ENCODE measurements at regions not wholly inside any gene's neighbourhood (a gene's known extent, or its start where the extent isn't known, plus 50 kb on each side); places are given as distances from the start of the nearest gene placed in this dataset.

- TF ChIP-seq EZH2phosphoT487 (IDR thresholded peaks at IDR 0.05; ENCODE audit: low read depth) (no peak), CTCF (IDR thresholded peaks at IDR 0.05; ENCODE audit: low read depth, low read length) (no peak)
- no peak overlapping the region for H3K9ac ChIP-seq (ENCODE audit: low read length)
- no peaks in the 10 kb centered on the region for H3K27me3 ChIP-seq (ENCODE audit: low read depth, low read length)
- H4K20me1 ChIP-seq (ENCODE audit: insufficient read depth, low read length), result no peaks in the 10 kb centered on the region
- no peaks in the 10 kb centered on the region for H3K79me2 ChIP-seq (ENCODE audit: low read length)
- H3K4me1 ChIP-seq (ENCODE audit: low read length), result no peaks in the 10 kb centered on the region
- H3K27ac ChIP-seq (ENCODE audit: low read length), result no peak overlapping the region
- H3K36me3 ChIP-seq (replicated peaks; ENCODE audit: low read depth, low read length), result no peaks in the 10 kb centered on the region
- no peaks in the 10 kb centered on the region for H3K9me3 ChIP-seq (ENCODE audit: insufficient read depth, low read length)
- no peak overlapping the region for H3K4me2 ChIP-seq (ENCODE audit: low read length)
- no peak overlapping the region for H3K4me3 ChIP-seq (ENCODE audit: low read length)
- no peak overlapping the region for H2AFZ ChIP-seq (ENCODE audit: low read depth, low read length)
These were observed 99.2 kb upstream of the KCNK2 start for GRCh38 chr1:214983126-214983869.

GRCh38 chr1:214989341-214989740, 93.2 kb upstream of the KCNK2 start:
- no peak overlapping the region for H2AFZ ChIP-seq (ENCODE audit: low read depth, low read length)

GRCh38 chr1:214990619-214991018, 91.9 kb upstream of the KCNK2 start:
- Histone ChIP-seq H3K9ac (ENCODE audit: low read length) (no peak overlapping the region), H4K20me1 (ENCODE audit: insufficient read depth, low read length) (no peaks in the 10 kb centered on the region), H3K4me2 (ENCODE audit: low read length) (no peak overlapping the region), H3K27me3 (ENCODE audit: low read depth, low read length) (no peaks in the 10 kb centered on the region), H3K4me3 (ENCODE audit: low read length) (no peak overlapping the region), H3K9me3 (ENCODE audit: insufficient read depth, low read length) (no peaks in the 10 kb centered on the region), H3K36me3 (replicated peaks; ENCODE audit: low read depth, low read length) (no peaks in the 10 kb centered on the region), H3K27ac (ENCODE audit: low read length) (no peak overlapping the region), H3K79me2 (ENCODE audit: low read length) (no peaks in the 10 kb centered on the region), H2AFZ (ENCODE audit: low read depth, low read length) (no peak overlapping the region), H3K4me1 (ENCODE audit: low read length) (no peaks in the 10 kb centered on the region)
- TF ChIP-seq EZH2phosphoT487 (IDR thresholded peaks at IDR 0.05; ENCODE audit: low read depth), result no peak
- no peak for TF ChIP-seq CTCF (IDR thresholded peaks at IDR 0.05; ENCODE audit: low read depth, low read length)

More at GRCh38 chr1:214989341-214989740, 93.2 kb upstream of the KCNK2 start:
- H3K4me1 ChIP-seq (ENCODE audit: low read length), result no peaks in the 10 kb centered on the region
- H3K79me2 ChIP-seq (ENCODE audit: low read length), result no peaks in the 10 kb centered on the region
- no peak for TF ChIP-seq CTCF (IDR thresholded peaks at IDR 0.05; ENCODE audit: low read depth, low read length)
- no peak for TF ChIP-seq EZH2phosphoT487 (IDR thresholded peaks at IDR 0.05; ENCODE audit: low read depth)
- H3K27me3 ChIP-seq (ENCODE audit: low read depth, low read length), result no peaks in the 10 kb centered on the region
- H3K9me3 ChIP-seq (ENCODE audit: insufficient read depth, low read length), result no peaks in the 10 kb centered on the region
- H3K9ac ChIP-seq (ENCODE audit: low read length), result no peak overlapping the region
- H4K20me1 ChIP-seq (ENCODE audit: insufficient read depth, low read length), result no peaks in the 10 kb centered on the region
- no peaks in the 10 kb centered on the region for H3K36me3 ChIP-seq (replicated peaks; ENCODE audit: low read depth, low read length)
- no peak overlapping the region for H3K4me3 ChIP-seq (ENCODE audit: low read length)
- H3K27ac ChIP-seq (ENCODE audit: low read length), result no peak overlapping the region
- no peak overlapping the region for H3K4me2 ChIP-seq (ENCODE audit: low read length)

- Histone ChIP-seq H3K79me2 (ENCODE audit: low read length) (no peaks in the 10 kb centered on the region), H3K27ac (ENCODE audit: low read length) (no peak overlapping the region), H3K9ac (ENCODE audit: low read length) (no peak overlapping the region), H3K36me3 (replicated peaks; ENCODE audit: low read depth, low read length) (no peaks in the 10 kb centered on the region), H3K4me2 (ENCODE audit: low read length) (no peak overlapping the region), H3K4me3 (ENCODE audit: low read length) (no peak overlapping the region), H3K9me3 (ENCODE audit: insufficient read depth, low read length) (no peaks in the 10 kb centered on the region), H3K27me3 (ENCODE audit: low read depth, low read length) (no peaks in the 10 kb centered on the region), H2AFZ (ENCODE audit: low read depth, low read length) (no peak overlapping the region), H4K20me1 (ENCODE audit: insufficient read depth, low read length) (no peaks in the 10 kb centered on the region), H3K4me1 (ENCODE audit: low read length) (no peaks in the 10 kb centered on the region)
- no peak for TF ChIP-seq CTCF (IDR thresholded peaks at IDR 0.05; ENCODE audit: low read depth, low read length)
These were observed 90.7 kb upstream of the KCNK2 start for GRCh38 chr1:214991691-214992315.

All from OCI-LY3 (cell line).